Upper lobe of left lung (tissue), 6 donors: ENCODE measurements at regions not wholly inside any gene's neighbourhood (a gene's known extent, or its start where the extent isn't known, plus 50 kb on each side); places are given as distances from the start of the nearest gene placed in this dataset.

Experiments used
- ATAC-seq, 2 donors: fragments of 200-7000 bp; cut with Tn5 transposase; one replicate each; pipeline ENCODE4 v1.9.1; 2022; ENCODE audit warnings: mild to moderate bottlenecking in 2 of 2, moderate library complexity in 2 of 2; ENCODE audit not compliant: low FRiP score in 2 of 2
- DNase-seq, 2 donors: peaks; one replicate each; pipeline ENCODE4 v3.0.0-alpha.2; 2019 to 2020
- H3K27ac ChIP-seq, 4 donors: fragments of 200-600 bp; sonication (generic); one replicate each; pipeline ENCODE4 v1.5.1; 2016 to 2019
- H3K27me3 ChIP-seq, 4 donors: fragments of 200-600 bp; sonication (generic); one replicate each; pipeline ENCODE4 v1.5.1; 2017 to 2019
- H3K36me3 ChIP-seq, 4 donors: fragments of 200-600 bp; sonication (generic); one replicate each; pipeline ENCODE4 v1.5.1; 2016 to 2019
- H3K4me1 ChIP-seq, 4 donors: fragments of 200-600 bp; sonication (generic); one replicate each; pipeline ENCODE4 v1.5.1; 2018 to 2019
- H3K4me3 ChIP-seq, 4 donors: fragments of 200-600 bp; sonication (generic); one replicate each; pipeline ENCODE4 v1.5.1; 2017 to 2019; ENCODE audit warnings: mild to moderate bottlenecking in 2 of 4, moderate library complexity in 1 of 4
- H3K9me3 ChIP-seq, 4 donors: fragments of 200-600 bp; sonication (generic); one replicate each; pipeline ENCODE4 v1.5.1; 2018 to 2019
- CTCF ChIP-seq, 6 experiments: fragments of 450-650 bp in 4 of 6; fragments of 200-600 bp in 2 of 6; sonication (generic) in 2 of 6; IDR thresholded peaks; one replicate each; pipeline ENCODE4 v1.5.1; 2016 to 2019; ENCODE audit warnings: antibody characterized with exemption in 6 of 6
- EP300 ChIP-seq, 4 donors: sonication (generic); formaldehyde crosslinking; IDR thresholded peaks; one replicate each; pipeline ENCODE4 v1.5.1; 2017; ENCODE audit warnings: antibody characterized with exemption in 4 of 4, control low read depth in 2 of 4
- POLR2A ChIP-seq, 4 donors: fragments of 450-650 bp; IDR thresholded peaks; one replicate each; pipeline ENCODE4 v1.5.1; 2016 to 2017; ENCODE audit warnings: antibody characterized with exemption in 4 of 4, mild to moderate bottlenecking in 2 of 4
- POLR2AphosphoS5 ChIP-seq, 2 donors: sonication (generic); formaldehyde crosslinking; IDR thresholded peaks; one replicate each; pipeline ENCODE4 v1.5.1; 2017; ENCODE audit warnings: antibody characterized with exemption in 2 of 2
- WGBS, 2 donors: methylation state at CpG; one replicate each; pipeline ENCODE4 v1.1.5; 2017 to 2018; 5-methylcytosine and 5-hydroxymethylcytosine counted together
- donor health status: DM: no; HTN: no; CAD: no; lungs with moderate emphysema.
- donor health status: DM: no; HTN: yes; CAD: no; lungs with severe emphysema.

GRCh38 chr4:123216543-123216942, 180.1 kb upstream of the SPRY1 start:
- Histone ChIP-seq H3K4me3 (no peak overlapping the region), H3K27me3 (no peaks in the 10 kb centered on the region), H3K27ac (no peak overlapping the region), H3K4me1 (no peaks in the 10 kb centered on the region), H3K36me3 (no peaks in the 10 kb centered on the region), H3K9me3 (no peaks in the 10 kb centered on the region)
- WGBS, 2 donors = 34 to 36% methylated on average over 1 of the region's 1 CpG
- ATAC-seq = no peak
- TF ChIP-seq EP300 (IDR thresholded peaks at IDR 0.05) = no peak
- TF ChIP-seq POLR2AphosphoS5 (IDR thresholded peaks at IDR 0.05) = no peak
- TF ChIP-seq POLR2A (IDR thresholded peaks at IDR 0.05) = no peak
- TF ChIP-seq CTCF (IDR thresholded peaks at IDR 0.05) = no peak
- no peak for DNase-seq

GRCh38 chr4:123216946-123217345, 179.6 kb upstream of the SPRY1 start:
- TF ChIP-seq CTCF (IDR thresholded peaks at IDR 0.05) = no peak
- H3K27ac ChIP-seq = no peak overlapping the region
- no peaks in the 10 kb centered on the region for H3K9me3 ChIP-seq
- DNase-seq (no peak), ATAC-seq (no peak)
- H3K27me3 ChIP-seq = no peaks in the 10 kb centered on the region
- no peaks in the 10 kb centered on the region for H3K4me1 ChIP-seq
- H3K36me3 ChIP-seq = no peaks in the 10 kb centered on the region
- no peak overlapping the region for H3K4me3 ChIP-seq

- 35 to 40% methylated on average over 2 of the region's 2 CpGs for WGBS, 2 donors
- Histone ChIP-seq H3K27me3 (no peaks in the 10 kb centered on the region), H3K9me3 (no peaks in the 10 kb centered on the region), H3K4me1 (no peaks in the 10 kb centered on the region), H3K36me3 (no peaks in the 10 kb centered on the region), H3K27ac (no peak overlapping the region), H3K4me3 (no peak overlapping the region)
- no peak for ATAC-seq
- no peak for DNase-seq
- TF ChIP-seq CTCF (IDR thresholded peaks at IDR 0.05) (no peak), POLR2A (IDR thresholded peaks at IDR 0.05) (no peak), EP300 (IDR thresholded peaks at IDR 0.05) (no peak), POLR2AphosphoS5 (IDR thresholded peaks at IDR 0.05) (no peak)
Observed at GRCh38 chr4:123217664-123218063, 178.9 kb upstream of the SPRY1 start.

- no peaks in the 10 kb centered on the region for H3K9me3 ChIP-seq
- H3K27ac ChIP-seq = no peak overlapping the region
- H3K4me3 ChIP-seq = no peak overlapping the region
- ATAC-seq (no peak), DNase-seq (no peak)
- H3K27me3 ChIP-seq = no peaks in the 10 kb centered on the region
- no peaks in the 10 kb centered on the region for H3K36me3 ChIP-seq
- TF ChIP-seq CTCF (IDR thresholded peaks at IDR 0.05) (no peak), EP300 (IDR thresholded peaks at IDR 0.05) (no peak)
- no peaks in the 10 kb centered on the region for H3K4me1 ChIP-seq
- 95 to 99% methylated on average over 4 of the region's 4 CpGs for WGBS, 2 donors
Observed at GRCh38 chr4:123218981-123219380, 177.6 kb upstream of the SPRY1 start.

- ATAC-seq = peak in 1 of 2 donors; percentile 35
- Histone ChIP-seq H3K27ac (no peak overlapping the region), H3K36me3 (no peaks in the 10 kb centered on the region), H3K4me3 (no peak overlapping the region), H3K9me3 (no peaks in the 10 kb centered on the region), H3K27me3 (no peaks in the 10 kb centered on the region), H3K4me1 (peaks cover 0 to 5% (median 2%) of the 10 kb centered on the region in 4 donors)
- no peak for DNase-seq
- TF ChIP-seq CTCF (IDR thresholded peaks at IDR 0.05) = no peak
- TF ChIP-seq POLR2A (IDR thresholded peaks at IDR 0.05) = no peak
- no peak for TF ChIP-seq POLR2AphosphoS5 (IDR thresholded peaks at IDR 0.05)
- TF ChIP-seq EP300 (IDR thresholded peaks at IDR 0.05) = no peak
- WGBS, 2 donors = 77 to 79% methylated on average over 1 of the region's 1 CpG
Observed at GRCh38 chr4:123229286-123229685, 167.3 kb upstream of the SPRY1 start.
